Neural crest cell (in vitro differentiated cells): ENCODE measurements at regions not wholly inside any gene's neighbourhood (a gene's known extent, or its start where the extent isn't known, plus 50 kb on each side); places are given as distances from the start of the nearest gene placed in this dataset.

Source experiments
- DNase-seq: peaks from one replicate; pipeline ENCODE4 v3.0.0; 2021; ENCODE audit warnings: low read depth, mixed read lengths, low spot score
- H3K27ac Mint-ChIP-seq: one replicate; pipeline ENCODE4 v1.8.0; 2021; ENCODE audit warnings: mild to moderate bottlenecking, mixed read lengths; ENCODE audit not compliant: unreplicated experiment
- H3K27me3 Mint-ChIP-seq: 2 replicates; pipeline ENCODE4 v1.8.0; 2021; ENCODE audit warnings: low read depth, mild to moderate bottlenecking, mixed read lengths
- H3K36me3 Mint-ChIP-seq: 2 replicates; pipeline ENCODE4 v1.8.0; 2021; ENCODE audit warnings: low read depth, mild to moderate bottlenecking, mixed read lengths
- H3K4me1 Mint-ChIP-seq: 2 replicates; pipeline ENCODE4 v1.8.0; 2021; ENCODE audit warnings: mixed read lengths
- H3K4me3 Mint-ChIP-seq: one replicate; pipeline ENCODE4 v1.8.0; 2021; ENCODE audit warnings: mild to moderate bottlenecking, mixed read lengths
- H3K9me3 Mint-ChIP-seq: 2 replicates; pipeline ENCODE4 v1.8.0; 2021; ENCODE audit warnings: mixed read lengths
- TF ChIP-seq, protein P1 (sequence below): fragments of 200-600 bp; sonication (generic); conservative IDR thresholded peaks from 2 replicates; pipeline ENCODE4 v1.5.0; 2021; ENCODE audit warnings: antibody characterized with exemption, mild to moderate bottlenecking

DNA sequence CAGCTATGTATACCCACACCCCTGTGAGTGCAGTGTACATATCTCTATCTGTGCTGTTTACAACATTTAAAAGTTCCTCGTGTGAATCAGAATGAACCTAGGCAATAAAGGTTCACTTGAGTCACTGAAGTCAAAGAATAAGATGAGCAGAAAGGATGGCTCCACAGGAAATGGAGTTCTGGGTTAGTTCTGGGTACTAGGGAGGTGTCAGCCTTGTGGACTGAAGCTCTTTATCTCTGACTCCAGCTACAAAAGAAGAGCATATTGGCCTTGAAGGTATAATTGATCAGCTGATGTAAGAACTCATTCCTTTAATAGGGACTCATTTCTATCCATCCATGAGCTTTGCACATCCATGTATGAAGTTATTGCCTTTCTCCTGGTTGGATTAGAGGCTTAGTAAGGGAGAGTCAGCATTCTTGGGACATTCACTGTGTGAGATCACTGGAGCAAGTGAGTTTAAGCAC is 73.9 kb upstream of the BACH2 start:
- Mint-ChIP-seq H3K4me1 (peaks cover 35% of the 10 kb centered on the region), H3K27me3 (no peaks in the 10 kb centered on the region), H3K4me3 (no peak overlapping the region), H3K27ac (no peak overlapping the region), H3K9me3 (peaks cover 3% of the 10 kb centered on the region), H3K36me3 (no peaks in the 10 kb centered on the region)
- TF ChIP-seq, protein P1, sequence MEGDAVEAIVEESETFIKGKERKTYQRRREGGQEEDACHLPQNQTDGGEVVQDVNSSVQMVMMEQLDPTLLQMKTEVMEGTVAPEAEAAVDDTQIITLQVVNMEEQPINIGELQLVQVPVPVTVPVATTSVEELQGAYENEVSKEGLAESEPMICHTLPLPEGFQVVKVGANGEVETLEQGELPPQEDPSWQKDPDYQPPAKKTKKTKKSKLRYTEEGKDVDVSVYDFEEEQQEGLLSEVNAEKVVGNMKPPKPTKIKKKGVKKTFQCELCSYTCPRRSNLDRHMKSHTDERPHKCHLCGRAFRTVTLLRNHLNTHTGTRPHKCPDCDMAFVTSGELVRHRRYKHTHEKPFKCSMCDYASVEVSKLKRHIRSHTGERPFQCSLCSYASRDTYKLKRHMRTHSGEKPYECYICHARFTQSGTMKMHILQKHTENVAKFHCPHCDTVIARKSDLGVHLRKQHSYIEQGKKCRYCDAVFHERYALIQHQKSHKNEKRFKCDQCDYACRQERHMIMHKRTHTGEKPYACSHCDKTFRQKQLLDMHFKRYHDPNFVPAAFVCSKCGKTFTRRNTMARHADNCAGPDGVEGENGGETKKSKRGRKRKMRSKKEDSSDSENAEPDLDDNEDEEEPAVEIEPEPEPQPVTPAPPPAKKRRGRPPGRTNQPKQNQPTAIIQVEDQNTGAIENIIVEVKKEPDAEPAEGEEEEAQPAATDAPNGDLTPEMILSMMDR = no peak
- DNase-seq = no peak

- H3K4me1 Mint-ChIP-seq = peaks cover 35% of the 10 kb centered on the region
- peaks cover 3% of the 10 kb centered on the region for H3K9me3 Mint-ChIP-seq
- no peak for DNase-seq
- no peak overlapping the region for H3K4me3 Mint-ChIP-seq
- H3K27me3 Mint-ChIP-seq = no peaks in the 10 kb centered on the region
- H3K36me3 Mint-ChIP-seq = no peaks in the 10 kb centered on the region
- H3K27ac Mint-ChIP-seq = peak overlapping the region; percentile 17
- TF ChIP-seq, protein P1 = no peak
These were observed 73.0 kb upstream of the BACH2 start for GRCh38 chr6:90369651-90370050.

- Mint-ChIP-seq H3K27me3 (no peaks in the 10 kb centered on the region), H3K4me3 (no peak overlapping the region), H3K9me3 (peaks cover 3% of the 10 kb centered on the region), H3K27ac (peak overlapping the region; percentile 3), H3K4me1 (peaks cover 31% of the 10 kb centered on the region), H3K36me3 (no peaks in the 10 kb centered on the region)
- TF ChIP-seq, protein P1 = no peak
- DNase-seq = no peak
These were observed 72.4 kb upstream of the BACH2 start for GRCh38 chr6:90369024-90369519.

DNA sequence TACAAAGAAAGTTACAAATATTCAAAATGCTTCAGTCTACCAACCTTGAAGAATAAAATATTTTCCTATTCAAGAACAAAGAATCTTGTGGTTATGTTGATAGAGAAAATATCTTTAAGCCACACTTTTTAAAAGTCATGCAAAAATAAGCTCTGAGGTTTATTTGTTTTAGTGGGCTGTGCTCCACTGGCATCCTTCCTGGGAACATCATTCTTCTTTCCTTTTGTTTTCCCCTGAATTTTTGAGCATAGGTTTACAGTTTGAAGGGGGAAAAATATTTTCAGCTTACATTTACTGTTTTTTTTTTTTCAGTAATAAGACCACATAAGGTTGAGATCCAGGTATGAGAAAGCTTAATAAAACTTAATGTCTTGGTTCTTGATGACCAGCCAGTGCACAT is 72.0 kb upstream of the BACH2 start:
- H3K4me1 Mint-ChIP-seq = peaks cover 26% of the 10 kb centered on the region
- TF ChIP-seq, protein P1 = no peak
- DNase-seq = no peak

GRCh38 chr6:90368001-90368400 is 71.4 kb upstream of the BACH2 start:
- Mint-ChIP-seq H3K27ac (no peak overlapping the region), H3K4me1 (peaks cover 20% of the 10 kb centered on the region), H3K4me3 (no peak overlapping the region), H3K36me3 (no peaks in the 10 kb centered on the region), H3K9me3 (peaks cover 3% of the 10 kb centered on the region), H3K27me3 (no peaks in the 10 kb centered on the region)
- TF ChIP-seq, protein P1 = no peak
- no peak for DNase-seq

More for the DNA sequence above, 72.0 kb upstream of the BACH2 start:
- no peaks in the 10 kb centered on the region for H3K27me3 Mint-ChIP-seq
- no peak overlapping the region for H3K4me3 Mint-ChIP-seq
- H3K9me3 Mint-ChIP-seq = peaks cover 3% of the 10 kb centered on the region
- H3K27ac Mint-ChIP-seq = no peak overlapping the region
- H3K36me3 Mint-ChIP-seq = no peaks in the 10 kb centered on the region
